T-helper 2 cell treated with Interferon-gamma antibody and Interleukin-4, amounts not matched to agents 100 ng/mL and 5 ng/mL, for 36 hours (primary cell): ENCODE measurements at regions not wholly inside any gene's neighbourhood (a gene's known extent, or its start where the extent isn't known, plus 50 kb on each side); places are given as distances from the start of the nearest gene placed in this dataset.
"Not testable (repeated sequence)": the region's sequence is repeated elsewhere in the genome, so short reads cannot be mapped to it uniquely, and the experiment has no call there.

Experiments
- intact Hi-C: fragments of 100-400 bp; cut with micrococcal nuclease; formaldehyde crosslinking; loops from one replicate; pipeline ENCODE4 v1.15.1; 2023

DNA sequence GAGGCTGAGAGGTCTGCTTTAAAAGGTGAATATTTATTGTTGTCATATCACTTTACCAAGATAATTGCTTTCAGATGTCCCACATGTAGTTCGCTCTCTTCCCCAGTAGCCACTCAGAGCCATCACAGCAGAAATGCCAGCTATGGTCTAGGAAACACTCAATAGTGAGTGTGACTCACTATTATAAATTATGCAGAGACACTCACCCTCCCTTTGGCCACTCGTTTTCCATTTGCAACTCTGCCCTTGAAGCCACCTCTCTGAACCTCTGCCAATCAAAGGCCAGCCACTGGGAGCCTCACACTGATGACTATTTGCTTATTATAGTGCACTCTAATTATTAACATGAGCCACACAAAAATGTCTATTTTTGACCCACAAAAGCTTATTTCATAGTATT lies 328.1 kb upstream of the ATP10A start:
- intact Hi-C loops, result no loop called here

DNA sequence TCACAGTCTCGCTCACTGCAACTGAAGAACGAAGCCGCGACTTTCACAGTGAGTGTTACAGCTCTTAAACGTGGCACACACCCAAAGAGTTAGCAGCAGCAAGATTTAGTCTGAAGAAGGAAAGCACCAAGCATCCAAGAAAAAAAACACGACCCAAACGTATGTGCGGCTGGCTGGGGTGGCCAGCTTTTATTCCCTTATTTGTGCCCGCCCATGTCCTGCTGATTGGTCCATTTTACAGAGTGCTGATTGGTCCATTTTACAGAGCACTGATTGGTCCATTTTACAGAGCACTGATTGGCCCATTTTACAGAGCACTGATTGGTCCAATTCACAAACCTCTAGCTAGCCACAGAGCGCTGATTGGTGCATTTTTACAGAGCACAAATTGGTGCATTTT lies 323.0 kb upstream of the ATP10A start:
- intact Hi-C loops, result not testable (repeated sequence)

DNA sequence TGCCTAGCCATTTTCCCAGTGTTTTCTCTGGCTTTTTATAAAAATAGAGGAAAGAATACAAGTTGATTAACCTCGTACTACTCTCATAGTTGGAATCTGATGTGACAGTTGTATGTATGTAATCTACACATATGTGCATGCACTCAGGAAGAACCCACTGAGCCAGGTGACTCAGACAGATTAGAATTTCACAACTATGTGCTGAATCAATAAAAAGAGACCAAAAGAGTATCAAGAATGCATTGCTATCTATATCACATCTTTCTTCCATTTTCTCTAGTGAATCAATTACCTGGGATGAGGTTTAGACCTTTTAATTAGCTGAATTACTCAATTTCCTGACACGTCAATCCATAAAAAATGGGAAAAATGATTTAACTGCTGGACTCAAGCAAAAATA lies 319.3 kb upstream of the ATP10A start:
- intact Hi-C loops, result no loop called here

- intact Hi-C loops, result no loop called here
Measured at GRCh38 chr15:26179906-26180305, 316.8 kb upstream of the ATP10A start.

DNA sequence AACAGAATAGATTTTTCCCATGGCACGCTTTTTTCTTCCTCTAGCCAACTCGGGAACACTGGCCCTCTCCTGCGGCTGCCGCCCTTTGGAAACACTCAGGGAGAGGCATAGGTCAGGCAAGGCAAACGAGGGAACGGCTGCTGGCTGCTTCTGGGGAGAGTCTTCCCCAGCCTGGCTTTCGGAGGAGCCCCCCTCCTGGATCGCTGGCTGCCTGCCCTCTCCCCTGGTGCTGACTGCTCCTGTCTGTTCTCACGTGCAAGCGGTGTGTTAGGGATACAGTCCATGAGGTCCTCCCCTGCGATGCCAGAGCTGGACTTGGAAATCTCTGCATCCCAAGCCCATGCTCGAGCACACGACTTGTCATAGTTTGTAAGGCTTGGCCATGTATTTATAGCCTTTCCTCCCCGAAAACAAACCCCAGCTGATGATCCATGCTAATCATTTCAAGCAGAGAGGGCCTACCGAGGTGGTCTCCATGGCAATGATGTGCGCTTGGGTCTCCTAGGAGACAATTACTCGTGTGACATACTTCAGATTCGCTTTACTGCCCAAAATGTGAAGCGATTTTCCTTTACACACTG lies 315.6 kb upstream of the ATP10A start:
- intact Hi-C loops, result no loop called here

DNA sequence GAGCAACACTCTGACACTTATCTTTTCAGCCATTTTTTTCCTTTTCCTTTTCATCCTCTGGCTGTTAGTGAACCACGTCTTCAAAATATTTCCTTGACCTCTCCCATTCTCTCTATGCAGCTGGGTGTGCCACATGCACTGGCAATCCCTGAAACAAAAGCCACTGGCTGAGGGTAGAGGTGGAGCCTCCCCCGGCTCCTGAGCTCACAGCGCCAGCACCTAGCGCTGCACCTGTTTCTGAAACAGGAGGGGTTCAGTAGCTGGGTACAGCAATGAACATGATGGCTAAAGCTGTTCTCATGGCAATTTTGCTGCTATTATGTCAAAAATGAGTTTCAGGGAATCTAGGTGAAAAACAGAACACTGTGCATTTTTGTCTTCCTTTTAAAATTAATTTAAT lies 314.7 kb upstream of the ATP10A start:
- intact Hi-C loops, result no loop called here

GRCh38 chr15:26176831-26177230 lies 313.7 kb upstream of the ATP10A start:
- intact Hi-C loops, result no loop called here

GRCh38 chr15:26171266-26171665 lies 308.1 kb upstream of the ATP10A start:
- intact Hi-C loops, result no loop called here

GRCh38 chr15:26166429-26166828 lies 303.3 kb upstream of the ATP10A start:
- intact Hi-C loops, result no loop called here

GRCh38 chr15:26165546-26165945 lies 302.4 kb upstream of the ATP10A start:
- intact Hi-C loops, result no loop called here

- intact Hi-C loops, result no loop called here
Measured at GRCh38 chr15:26160343-26160742, 297.2 kb upstream of the ATP10A start.

- intact Hi-C loops, result no loop called here
Measured at GRCh38 chr15:26158176-26158575, 295.0 kb upstream of the ATP10A start.

- intact Hi-C loops, result no loop called here
Measured at GRCh38 chr15:26157081-26157480, 294.0 kb upstream of the ATP10A start.

- intact Hi-C loops, result no loop called here
Measured at GRCh38 chr15:26156051-26156450, 292.9 kb upstream of the ATP10A start.

DNA sequence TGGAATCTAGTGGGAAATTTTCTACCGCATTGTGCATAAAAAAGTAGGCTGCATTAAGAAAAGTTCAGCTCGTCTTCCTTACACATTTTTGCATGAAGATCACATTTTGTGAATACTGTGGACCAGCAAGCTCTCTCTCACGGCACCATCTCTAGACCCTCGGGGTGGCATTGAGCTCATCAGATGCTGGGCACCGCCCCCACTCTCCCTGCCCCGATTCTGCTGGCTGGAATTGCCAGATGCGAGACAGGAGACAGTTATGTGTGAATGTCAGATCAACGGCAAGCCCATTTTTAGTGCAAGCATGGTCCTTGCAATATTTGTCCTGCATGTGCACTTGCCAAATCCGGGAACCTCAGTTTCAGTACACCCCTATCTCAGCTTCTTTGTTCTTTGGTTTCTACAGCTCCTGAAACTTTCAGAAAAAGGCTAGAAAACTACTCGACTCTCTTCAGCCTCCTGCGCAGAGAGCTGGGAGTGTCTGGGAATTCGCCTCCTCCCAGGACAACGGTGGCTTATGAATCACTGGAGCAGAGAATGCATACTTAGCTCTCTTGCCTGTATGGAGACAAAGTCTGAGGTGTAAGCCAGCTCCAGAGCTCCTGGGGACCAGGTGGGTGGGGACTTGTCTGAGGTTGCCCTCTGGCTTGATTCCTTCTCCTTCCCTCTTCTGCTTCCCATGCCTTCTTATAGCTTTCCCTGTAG lies 285.2 kb upstream of the ATP10A start:
- intact Hi-C loops, result no loop called here

GRCh38 chr15:26146202-26146601 lies 283.1 kb upstream of the ATP10A start:
- intact Hi-C loops, result no loop called here

DNA sequence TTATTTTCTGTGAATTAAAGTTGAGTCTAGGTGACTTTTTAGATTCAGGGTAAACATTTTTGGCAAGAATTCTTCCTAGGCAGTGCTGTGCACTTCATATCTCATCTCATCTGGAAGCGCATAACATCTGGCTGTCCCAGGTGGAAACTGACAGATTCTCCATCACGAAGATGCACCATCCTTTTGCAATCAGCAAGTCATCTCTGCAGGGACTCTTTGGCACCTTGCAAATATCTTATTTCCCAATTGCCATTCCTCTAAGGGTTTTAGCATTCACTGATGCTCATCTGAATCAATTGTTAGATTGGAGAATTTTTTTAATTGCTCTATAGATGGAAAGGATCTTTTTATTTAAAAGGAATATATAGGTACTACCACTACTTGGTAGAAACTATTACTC lies 282.7 kb upstream of the ATP10A start:
- intact Hi-C loops, result no loop called here

DNA sequence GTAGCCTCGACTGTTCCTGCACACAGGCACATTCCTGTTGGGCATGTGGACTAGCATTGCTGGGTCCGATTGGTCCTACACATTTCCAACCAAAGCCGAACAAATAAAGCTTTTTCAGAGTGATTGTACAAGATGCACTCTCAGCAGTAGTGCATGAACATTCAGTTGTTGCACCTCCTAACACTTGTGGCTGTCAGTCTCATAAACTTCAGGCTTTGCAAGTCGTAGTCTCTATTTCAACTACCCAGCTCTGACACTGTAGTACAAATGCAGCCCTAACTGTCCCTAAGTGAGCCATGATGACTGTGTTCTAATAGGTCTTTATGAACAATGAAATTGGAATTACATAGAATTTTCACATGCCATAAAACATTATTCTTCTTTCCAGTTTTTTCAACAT lies 281.7 kb upstream of the ATP10A start:
- intact Hi-C loops, result no loop called here

- intact Hi-C loops, result no loop called here
Measured at GRCh38 chr15:26143221-26143620, 280.1 kb upstream of the ATP10A start.

DNA sequence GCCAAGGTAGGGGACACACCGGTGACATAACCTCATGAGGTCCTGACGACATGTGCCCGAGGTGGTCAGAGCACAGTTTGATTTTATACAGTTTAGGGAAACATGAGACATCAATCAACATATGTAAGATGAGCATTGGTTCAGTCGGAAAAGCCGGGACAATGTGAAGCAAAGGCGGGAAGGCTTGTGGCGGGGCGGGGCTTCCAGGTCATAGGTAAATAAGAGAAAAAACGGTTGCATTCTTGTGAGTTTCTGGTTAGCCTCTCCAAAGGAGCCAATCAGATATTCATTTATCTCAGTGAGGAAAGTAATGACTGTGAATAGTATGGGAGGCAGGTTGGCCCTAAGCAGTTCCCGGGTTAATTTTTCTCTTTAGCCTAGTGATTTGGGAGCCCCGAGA lies 271.7 kb upstream of the ATP10A start:
- intact Hi-C loops, result no loop called here

GRCh38 chr15:26134152-26134551 lies 271.0 kb upstream of the ATP10A start:
- intact Hi-C loops, result no loop called here

GRCh38 chr15:26132811-26133210 lies 269.7 kb upstream of the ATP10A start:
- intact Hi-C loops, result no loop called here

GRCh38 chr15:26129852-26130251 lies 266.7 kb upstream of the ATP10A start:
- intact Hi-C loops, result no loop called here
